ENCODE measurements at regions not wholly inside any gene's neighbourhood (a gene's known extent, or its start where the extent isn't known, plus 50 kb on each side); places are given as distances from the start of the nearest gene placed in this dataset.

GRCh38 chr10:108801220-108801619 lies 1122.1 kb downstream of the XPNPEP1 start:
- TF ChIP-seq ARNT (IDR thresholded peaks at IDR 0.05) (no peak), FOXM1 (IDR thresholded peaks at IDR 0.05; ENCODE audit: borderline replicate concordance) (no peak), L3MBTL2 (conservative IDR thresholded peaks at IDR 0.05) (no peak), BHLHE40 (IDR thresholded peaks at IDR 0.05; ENCODE audit: borderline replicate concordance) (no peak), FOXA1 (IDR thresholded peaks at IDR 0.05) (no peak), TARDBP (IDR thresholded peaks at IDR 0.05) (no peak), NFRKB (IDR thresholded peaks at IDR 0.05) (no peak)
- TF ChIP-seq, protein P1, sequence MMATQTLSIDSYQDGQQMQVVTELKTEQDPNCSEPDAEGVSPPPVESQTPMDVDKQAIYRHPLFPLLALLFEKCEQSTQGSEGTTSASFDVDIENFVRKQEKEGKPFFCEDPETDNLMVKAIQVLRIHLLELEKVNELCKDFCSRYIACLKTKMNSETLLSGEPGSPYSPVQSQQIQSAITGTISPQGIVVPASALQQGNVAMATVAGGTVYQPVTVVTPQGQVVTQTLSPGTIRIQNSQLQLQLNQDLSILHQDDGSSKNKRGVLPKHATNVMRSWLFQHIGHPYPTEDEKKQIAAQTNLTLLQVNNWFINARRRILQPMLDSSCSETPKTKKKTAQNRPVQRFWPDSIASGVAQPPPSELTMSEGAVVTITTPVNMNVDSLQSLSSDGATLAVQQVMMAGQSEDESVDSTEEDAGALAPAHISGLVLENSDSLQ (IDR thresholded peaks at IDR 0.05) = no peak

Measured in HEK293T (cell line).